Trophoblast cell (in vitro differentiated cells and primary cell): ENCODE measurements at regions not wholly inside any gene's neighbourhood (a gene's known extent, or its start where the extent isn't known, plus 50 kb on each side); places are given as distances from the start of the nearest gene placed in this dataset.
"Not testable (repeated sequence)": the region's sequence is repeated elsewhere in the genome, so short reads cannot be mapped to it uniquely, and the experiment has no call there.

Source experiments
- DNase-seq, 2 donors: peaks; one replicate each; pipeline ENCODE4 v3.0.0-alpha.2; 2016
- H2AFZ ChIP-seq: 2 replicates; pipeline ENCODE4 v1.6.1; 2013; ENCODE audit warnings: low read length, moderate library complexity, mild to moderate bottlenecking; ENCODE audit not compliant: insufficient read depth, poor library complexity
- H2AK5ac ChIP-seq: 2 replicates; pipeline ENCODE4 v1.6.1; 2013; ENCODE audit warnings: mild to moderate bottlenecking, low read length
- H2BK120ac ChIP-seq: 2 replicates; pipeline ENCODE4 v1.6.1; 2013; ENCODE audit warnings: low read length, mild to moderate bottlenecking, moderate library complexity; ENCODE audit not compliant: insufficient read depth, poor library complexity
- H2BK12ac ChIP-seq: 2 replicates; pipeline ENCODE4 v1.6.1; 2013; ENCODE audit warnings: mild to moderate bottlenecking, low read length, moderate library complexity
- H2BK5ac ChIP-seq: 2 replicates; pipeline ENCODE4 v1.6.1; 2013; ENCODE audit warnings: low read length, low read depth, moderate library complexity, mild to moderate bottlenecking; ENCODE audit not compliant: poor library complexity
- H3K14ac ChIP-seq: 2 replicates; pipeline ENCODE4 v1.6.1; 2013; ENCODE audit warnings: mild to moderate bottlenecking, low read length
- H3K18ac ChIP-seq: 2 replicates; pipeline ENCODE4 v1.6.1; 2013; ENCODE audit warnings: mild to moderate bottlenecking, low read length
- H3K23ac ChIP-seq: 2 replicates; pipeline ENCODE4 v1.6.1; 2013; ENCODE audit warnings: low read length
- H3K27ac ChIP-seq: 2 replicates; pipeline ENCODE4 v1.5.1; 2013; ENCODE audit warnings: low read depth, mild to moderate bottlenecking, inconsistent platforms, low read length, moderate library complexity
- H3K27me3 ChIP-seq: 2 replicates; pipeline ENCODE4 v1.6.1; 2013; ENCODE audit warnings: inconsistent platforms, mild to moderate bottlenecking, low read length, moderate library complexity; ENCODE audit not compliant: insufficient read depth
- H3K36me3 ChIP-seq, 2 experiments: 1 replicate in 1 of 2; 2 replicates in 1 of 2; pipeline ENCODE4 v1.6.1; 2013; ENCODE audit warnings: low read length in 2 of 2, mild to moderate bottlenecking in 2 of 2, moderate library complexity in 1 of 2; ENCODE audit not compliant: insufficient read depth in 2 of 2, control insufficient read depth in 1 of 2
- H3K4ac ChIP-seq: 2 replicates; pipeline ENCODE4 v1.6.1; 2013; ENCODE audit warnings: low read depth, mild to moderate bottlenecking, low read length, moderate library complexity
- H3K4me1 ChIP-seq, 2 experiments: 1 replicate in 1 of 2; 2 replicates in 1 of 2; pipeline ENCODE4 v1.6.1; 2013; ENCODE audit warnings: low read length in 2 of 2, mild to moderate bottlenecking in 2 of 2, moderate library complexity in 1 of 2; ENCODE audit not compliant: insufficient read depth in 2 of 2, control insufficient read depth in 1 of 2
- H3K4me2 ChIP-seq: 2 replicates; pipeline ENCODE4 v1.6.1; 2013; ENCODE audit warnings: inconsistent platforms, mild to moderate bottlenecking, low read length, moderate library complexity
- H3K4me3 ChIP-seq: 2 replicates; pipeline ENCODE4 v1.5.1; 2013; ENCODE audit warnings: mild to moderate bottlenecking, low read depth, low read length, inconsistent platforms
- H3K79me1 ChIP-seq: one replicate; pipeline ENCODE4 v1.6.1; 2013; ENCODE audit warnings: low read length
- H3K79me2 ChIP-seq: 2 replicates; pipeline ENCODE4 v1.6.1; 2013; ENCODE audit warnings: low read length, mild to moderate bottlenecking; ENCODE audit not compliant: control insufficient read depth, insufficient read depth, poor library complexity
- H3K9ac ChIP-seq: 2 replicates; pipeline ENCODE4 v1.6.1; 2013; ENCODE audit warnings: mild to moderate bottlenecking, low read length
- H3K9me3 ChIP-seq: 2 replicates; pipeline ENCODE4 v1.6.1; 2013; ENCODE audit warnings: low read depth, mild to moderate bottlenecking, control low read depth, inconsistent platforms, low read length; ENCODE audit not compliant: insufficient read depth
- H4K12ac ChIP-seq: 2 replicates; pipeline ENCODE4 v1.6.1; 2013; ENCODE audit warnings: low read depth, mild to moderate bottlenecking, low read length, moderate library complexity
- H4K8ac ChIP-seq: 2 replicates; pipeline ENCODE4 v1.6.1; 2013; ENCODE audit warnings: low read depth, mild to moderate bottlenecking, low read length, moderate library complexity
- H4K91ac ChIP-seq: one replicate; pipeline ENCODE4 v1.6.1; 2013; ENCODE audit warnings: low read depth, mild to moderate bottlenecking, low read length, moderate library complexity
- WGBS: extraction: QIAGEN DNeasy Blood & Tissue Kit; methylation state at CpG from one replicate; pipeline ENCODE4 v1.1.7; 2013; ENCODE audit warnings: missing lambda C conversion rate; ENCODE audit not compliant: insufficient read length, insufficient coverage; ENCODE audit errors: extremely low coverage; 5-methylcytosine and 5-hydroxymethylcytosine counted together

DNA sequence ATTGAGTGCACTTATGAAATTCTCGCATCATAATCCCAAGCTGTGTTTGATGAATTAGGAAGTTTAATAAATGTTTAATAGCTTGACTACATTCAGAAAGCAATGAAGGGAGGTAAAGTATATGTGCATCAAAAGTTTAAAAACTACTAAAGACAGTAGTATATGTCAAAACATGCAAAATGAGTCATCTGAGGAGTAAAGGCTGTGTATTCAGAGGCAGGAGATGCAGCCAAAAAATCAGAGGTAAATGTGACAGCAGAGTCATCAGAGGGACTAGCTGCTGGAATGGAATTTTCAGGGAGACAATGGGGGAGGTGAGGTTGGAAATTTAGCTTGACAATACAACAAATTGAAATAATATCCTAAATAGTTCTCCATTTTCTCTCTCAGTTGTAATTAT lies 127.0 kb upstream of the FUNDC1 start:
- Histone ChIP-seq H3K79me2 (no peaks in the 10 kb centered on the region), H3K9ac (no peak overlapping the region), H3K4me3 (no peak overlapping the region), H2BK12ac (no peak overlapping the region), H2BK5ac (no peak overlapping the region), H3K4ac (no peak overlapping the region), H4K91ac (no peak overlapping the region), H3K18ac (no peak overlapping the region), H3K79me1 (no peaks in the 10 kb centered on the region), H2AFZ (no peak overlapping the region), H3K9me3 (no peaks in the 10 kb centered on the region), H2BK120ac (no peak overlapping the region), H3K27ac (no peak overlapping the region), H3K36me3 (no peaks in the 10 kb centered on the region), H4K12ac (no peak overlapping the region), H4K8ac (no peak overlapping the region), H2AK5ac (no peak overlapping the region), H3K14ac (no peak overlapping the region), H3K23ac (no peak overlapping the region), H3K4me2 (no peak overlapping the region), H3K27me3 (no peaks in the 10 kb centered on the region), H3K4me1 (no peaks in the 10 kb centered on the region)
- no CpG with 5 or more reads among the region's 1 CpG for WGBS
- no peak for DNase-seq

DNA sequence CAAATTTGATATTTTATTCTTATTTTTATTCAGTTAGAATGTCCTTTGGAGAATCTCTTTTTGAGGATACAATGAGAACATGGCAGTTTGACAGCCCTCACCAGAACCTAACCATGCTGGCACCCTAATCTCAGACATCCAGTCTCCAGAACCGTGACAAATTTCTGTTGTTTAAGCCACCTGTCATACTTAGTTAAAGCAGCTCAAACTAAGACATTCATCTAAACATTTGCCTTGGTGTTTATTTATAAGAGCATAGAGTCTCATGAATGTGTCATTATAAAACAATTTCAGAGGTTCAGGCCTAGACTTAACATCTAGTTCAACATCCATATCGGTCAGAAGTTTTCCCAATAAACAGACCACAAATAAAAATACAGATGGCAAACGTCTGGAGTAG lies 125.1 kb upstream of the FUNDC1 start:
- no peak overlapping the region for H3K27ac ChIP-seq
- H4K91ac ChIP-seq = no peak overlapping the region
- no peak overlapping the region for H4K12ac ChIP-seq
- no peak overlapping the region for H2AFZ ChIP-seq
- H3K79me1 ChIP-seq = no peaks in the 10 kb centered on the region
- no peaks in the 10 kb centered on the region for H3K9me3 ChIP-seq
- H3K4ac ChIP-seq = no peak overlapping the region
- H4K8ac ChIP-seq = no peak overlapping the region
- H3K79me2 ChIP-seq = no peaks in the 10 kb centered on the region
- H2BK12ac ChIP-seq = no peak overlapping the region
- WGBS = no CpG with 5 or more reads among the region's 3 CpGs
- H3K23ac ChIP-seq = no peak overlapping the region
- no peak overlapping the region for H2BK120ac ChIP-seq
- H3K4me3 ChIP-seq = no peak overlapping the region
- H3K14ac ChIP-seq = no peak overlapping the region
- H3K4me2 ChIP-seq = no peak overlapping the region
- no peaks in the 10 kb centered on the region for H3K27me3 ChIP-seq
- no peaks in the 10 kb centered on the region for H3K36me3 ChIP-seq
- H3K18ac ChIP-seq = no peak overlapping the region
- no peaks in the 10 kb centered on the region for H3K4me1 ChIP-seq
- no peak overlapping the region for H3K9ac ChIP-seq
- H2BK5ac ChIP-seq = no peak overlapping the region
- DNase-seq = no peak
- no peak overlapping the region for H2AK5ac ChIP-seq

DNA sequence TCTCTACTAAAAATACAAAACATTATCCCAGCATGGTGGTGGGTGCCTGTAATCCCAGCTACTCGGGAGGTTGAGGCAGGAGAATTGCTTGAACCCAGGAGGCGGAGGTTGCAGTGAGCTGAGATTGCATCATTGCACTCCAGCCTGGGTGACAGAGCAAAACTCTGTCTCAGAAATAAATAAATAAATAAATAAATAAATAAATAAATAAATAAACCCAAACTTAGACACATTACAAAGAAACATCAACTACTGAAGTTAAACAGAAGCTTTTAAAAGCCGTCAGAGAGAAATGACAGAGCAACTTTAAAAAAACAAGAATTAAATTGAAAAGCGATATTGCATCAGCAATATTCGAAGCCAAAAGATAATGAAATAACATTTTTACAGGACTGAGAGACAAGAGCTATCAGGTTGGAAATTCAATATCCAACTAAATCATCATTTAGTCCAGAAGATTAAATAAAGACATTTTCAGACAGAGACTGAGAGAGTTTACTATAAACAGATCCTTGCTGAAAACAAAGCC lies 115.1 kb upstream of the FUNDC1 start:
- not testable (repeated sequence) for H3K23ac ChIP-seq, H3K79me2 ChIP-seq, H3K79me1 ChIP-seq, H3K4me1 ChIP-seq, H2BK5ac ChIP-seq, H3K27ac ChIP-seq, H2AFZ ChIP-seq, H2BK120ac ChIP-seq, H3K9ac ChIP-seq, H3K4ac ChIP-seq, H3K18ac ChIP-seq, H3K4me2 ChIP-seq, H2AK5ac ChIP-seq, H4K12ac ChIP-seq, H4K91ac ChIP-seq, H3K27me3 ChIP-seq, H2BK12ac ChIP-seq, DNase-seq, H3K14ac ChIP-seq, H3K9me3 ChIP-seq, H4K8ac ChIP-seq, H3K4me3 ChIP-seq, H3K36me3 ChIP-seq
- no CpG with 5 or more reads among the region's 5 CpGs for WGBS

DNA sequence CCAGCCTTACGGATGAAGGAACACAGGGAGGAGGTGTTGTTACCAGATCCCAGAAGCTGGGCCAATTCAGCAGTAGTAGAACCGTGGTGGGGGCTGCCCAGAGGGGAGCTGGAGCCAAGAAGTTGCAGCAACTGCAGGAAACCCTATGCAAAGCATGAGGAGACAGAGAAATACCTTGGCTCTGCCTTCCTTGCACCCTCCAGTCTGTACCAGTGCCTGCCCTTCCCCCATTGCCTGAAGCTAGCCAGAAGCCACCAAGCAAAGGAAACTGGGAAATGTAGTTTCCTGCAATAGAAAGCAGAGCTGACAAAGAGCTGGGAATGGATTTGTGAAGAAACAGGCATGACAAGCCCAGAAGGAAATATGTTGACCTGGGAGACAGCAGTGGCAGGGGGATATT lies 108.7 kb upstream of the FUNDC1 start:
- Histone ChIP-seq H3K14ac (no peak overlapping the region), H2AFZ (peak overlapping the region; percentile 83), H3K23ac (no peak overlapping the region), H3K4me1 (peaks cover 2 to 3% of the 10 kb centered on the region in 2 experiments), H3K36me3 (no peaks in the 10 kb centered on the region), H3K4ac (no peak overlapping the region), H2BK12ac (no peak overlapping the region), H3K9ac (no peak overlapping the region), H3K27ac (no peak overlapping the region), H3K27me3 (no peaks in the 10 kb centered on the region), H2AK5ac (no peak overlapping the region), H3K4me3 (no peak overlapping the region), H4K12ac (no peak overlapping the region), H4K91ac (no peak overlapping the region), H4K8ac (peak overlapping the region; percentile 70), H3K4me2 (no peak overlapping the region), H2BK120ac (peak overlapping the region; percentile 33), H3K79me1 (no peaks in the 10 kb centered on the region), H3K79me2 (no peaks in the 10 kb centered on the region), H3K18ac (no peak overlapping the region), H3K9me3 (no peaks in the 10 kb centered on the region), H2BK5ac (no peak overlapping the region)
- WGBS = no CpG with 5 or more reads among the region's 2 CpGs
- peak in 1 of 2 donors; percentile 0 for DNase-seq
